Activated gamma-delta T cell (primary cell): ENCODE measurements at regions not wholly inside any gene's neighbourhood (a gene's known extent, or its start where the extent isn't known, plus 50 kb on each side); places are given as distances from the start of the nearest gene placed in this dataset.

Source experiments
- DNase-seq: peaks from one replicate; lab custom pipeline; 2025; lab: John Stamatoyannopoulos, UW

GRCh38 chr2:65688141-65688886 is 255.9 kb upstream of the SPRED2 start:
- DNase-seq = no peak

GRCh38 chr2:65687614-65688013 is 255.2 kb upstream of the SPRED2 start:
- DNase-seq = no peak

- no peak for DNase-seq
Observed at GRCh38 chr2:65686928-65687521, 254.6 kb upstream of the SPRED2 start.

- no peak for DNase-seq
Observed at GRCh38 chr2:65681503-65681902, 249.1 kb upstream of the SPRED2 start.

GRCh38 chr2:65678779-65679391 is 246.5 kb upstream of the SPRED2 start:
- DNase-seq = no peak

GRCh38 chr2:65675350-65675749 is 243.0 kb upstream of the SPRED2 start:
- DNase-seq = no peak

- no peak for DNase-seq
Observed at GRCh38 chr2:65671670-65672242, 239.4 kb upstream of the SPRED2 start.

- no peak for DNase-seq
Observed at GRCh38 chr2:65669574-65669973, 237.2 kb upstream of the SPRED2 start.

- no peak for DNase-seq
Observed at GRCh38 chr2:65668744-65669143, 236.3 kb upstream of the SPRED2 start.

GRCh38 chr2:65666156-65666725 is 233.8 kb upstream of the SPRED2 start:
- no peak for DNase-seq

GRCh38 chr2:65664931-65665330 is 232.5 kb upstream of the SPRED2 start:
- no peak for DNase-seq

GRCh38 chr2:65663831-65664407 is 231.5 kb upstream of the SPRED2 start:
- DNase-seq = no peak

- DNase-seq = no peak
Observed at GRCh38 chr2:65662654-65663432, 230.4 kb upstream of the SPRED2 start.

GRCh38 chr2:65661980-65662653 is 229.7 kb upstream of the SPRED2 start:
- DNase-seq = no peak

- no peak for DNase-seq
Observed at GRCh38 chr2:65660340-65660739, 227.9 kb upstream of the SPRED2 start.

GRCh38 chr2:65658881-65659280 is 226.5 kb upstream of the SPRED2 start:
- no peak for DNase-seq

GRCh38 chr2:65658266-65658665 is 225.9 kb upstream of the SPRED2 start:
- no peak for DNase-seq

GRCh38 chr2:65656160-65656718 is 223.8 kb upstream of the SPRED2 start:
- no peak for DNase-seq

- DNase-seq = no peak
Observed at GRCh38 chr2:65655000-65655399, 222.6 kb upstream of the SPRED2 start.

GRCh38 chr2:65654496-65654895 is 222.1 kb upstream of the SPRED2 start:
- no peak for DNase-seq

- no peak for DNase-seq
Observed at GRCh38 chr2:65652066-65652465, 219.7 kb upstream of the SPRED2 start.
